ENCODE measurements at regions not wholly inside any gene's neighbourhood (a gene's known extent, or its start where the extent isn't known, plus 50 kb on each side); places are given as distances from the start of the nearest gene placed in this dataset.

DNA sequence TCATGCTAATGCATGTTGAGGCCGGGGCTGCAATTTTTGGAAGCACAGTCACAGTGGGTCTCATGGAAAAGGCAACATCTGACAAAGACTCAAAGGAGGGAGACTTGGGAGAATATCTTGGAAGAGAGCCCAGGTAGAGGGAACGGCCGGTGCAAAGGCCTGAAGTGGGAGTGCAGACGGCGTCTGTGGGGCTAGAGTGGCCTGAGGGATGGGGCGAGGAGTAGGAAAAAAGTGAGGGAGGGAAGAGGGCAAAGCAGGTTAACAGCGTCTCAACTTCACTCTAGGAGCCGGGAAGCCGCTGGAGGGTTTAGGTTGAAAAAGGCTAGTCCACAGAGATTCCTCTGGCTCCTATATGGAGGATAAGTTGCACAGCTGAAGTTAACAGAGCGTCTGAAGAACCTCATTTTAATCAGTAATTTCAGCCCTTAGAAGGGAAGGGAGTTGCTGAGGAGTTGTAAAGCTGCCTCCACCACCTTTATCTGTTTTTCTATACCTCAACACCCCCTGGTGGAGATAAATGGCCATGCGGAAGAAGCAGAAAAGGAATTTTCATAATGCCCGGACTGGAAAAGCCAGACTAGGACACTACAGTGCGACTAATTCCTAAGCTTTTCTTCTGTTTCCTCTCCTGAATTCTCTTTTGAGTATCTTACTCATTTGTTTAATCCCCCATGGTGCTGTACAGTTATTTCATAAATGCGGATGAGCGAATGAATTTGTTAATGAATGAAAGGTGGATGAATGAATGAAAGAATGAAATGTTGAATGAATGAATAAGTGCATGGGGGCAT, 78.7 kb upstream of the ZNF281 start:
- H3K4me3 ChIP-seq (ENCODE audit: low read depth in 2 of 2, low read length in 1 of 2): no peak overlapping the region
- no peak overlapping the region; the same call in 1 of the 2 replicates for H2AFZ ChIP-seq (ENCODE audit: low read depth)
- no peaks in the 10 kb centered on the region for H3K79me2 ChIP-seq (ENCODE audit: insufficient read depth)
- H3K27me3 ChIP-seq (ENCODE audit: insufficient read depth): no peaks in the 10 kb centered on the region
- no peaks in the 10 kb centered on the region for H3K9me2 ChIP-seq
- CTCF ChIA-PET: interaction anchor here (0.6 to 5.4 kb wide), 43 partner anchors 11 to 811 kb away, joined by 3 to 41 read pairs (median 4); no protein-coding TSS in a partner anchor
- TF ChIP-seq MEF2A (IDR thresholded peaks at IDR 0.05; ENCODE audit: borderline replicate concordance, low read depth) (no peak), RAD21 (IDR thresholded peaks at IDR 0.05; ENCODE audit: low read length) (peak; percentile 96), EZH2phosphoT487 (IDR thresholded peaks at IDR 0.05; ENCODE audit: borderline replicate concordance, low read depth) (no peak), NFIC (IDR thresholded peaks at IDR 0.05; ENCODE audit: borderline replicate concordance) (no peak), NRF1 (IDR thresholded peaks at IDR 0.05; ENCODE audit: low read depth, low read length) (peak; percentile 30; the same call in 1 of the 2 replicates), SMC3 (IDR thresholded peaks at IDR 0.05; ENCODE audit: low read depth, low read length) (peak; percentile 98), RFX5 (IDR thresholded peaks at IDR 0.05; ENCODE audit: low read length) (0 out of 2 replicates have a peak, but pooled peaks have one; percentile 48), ELF1 (IDR thresholded peaks at IDR 0.05) (peak; percentile 32; the same call in 1 of the 2 replicates)
- TF ChIP-seq, protein P1, sequence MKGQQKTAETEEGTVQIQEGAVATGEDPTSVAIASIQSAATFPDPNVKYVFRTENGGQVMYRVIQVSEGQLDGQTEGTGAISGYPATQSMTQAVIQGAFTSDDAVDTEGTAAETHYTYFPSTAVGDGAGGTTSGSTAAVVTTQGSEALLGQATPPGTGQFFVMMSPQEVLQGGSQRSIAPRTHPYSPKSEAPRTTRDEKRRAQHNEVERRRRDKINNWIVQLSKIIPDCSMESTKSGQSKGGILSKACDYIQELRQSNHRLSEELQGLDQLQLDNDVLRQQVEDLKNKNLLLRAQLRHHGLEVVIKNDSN (IDR thresholded peaks at IDR 0.05; ENCODE audit: borderline replicate concordance, low read depth): no peak
- TF ChIP-seq, protein P2, sequence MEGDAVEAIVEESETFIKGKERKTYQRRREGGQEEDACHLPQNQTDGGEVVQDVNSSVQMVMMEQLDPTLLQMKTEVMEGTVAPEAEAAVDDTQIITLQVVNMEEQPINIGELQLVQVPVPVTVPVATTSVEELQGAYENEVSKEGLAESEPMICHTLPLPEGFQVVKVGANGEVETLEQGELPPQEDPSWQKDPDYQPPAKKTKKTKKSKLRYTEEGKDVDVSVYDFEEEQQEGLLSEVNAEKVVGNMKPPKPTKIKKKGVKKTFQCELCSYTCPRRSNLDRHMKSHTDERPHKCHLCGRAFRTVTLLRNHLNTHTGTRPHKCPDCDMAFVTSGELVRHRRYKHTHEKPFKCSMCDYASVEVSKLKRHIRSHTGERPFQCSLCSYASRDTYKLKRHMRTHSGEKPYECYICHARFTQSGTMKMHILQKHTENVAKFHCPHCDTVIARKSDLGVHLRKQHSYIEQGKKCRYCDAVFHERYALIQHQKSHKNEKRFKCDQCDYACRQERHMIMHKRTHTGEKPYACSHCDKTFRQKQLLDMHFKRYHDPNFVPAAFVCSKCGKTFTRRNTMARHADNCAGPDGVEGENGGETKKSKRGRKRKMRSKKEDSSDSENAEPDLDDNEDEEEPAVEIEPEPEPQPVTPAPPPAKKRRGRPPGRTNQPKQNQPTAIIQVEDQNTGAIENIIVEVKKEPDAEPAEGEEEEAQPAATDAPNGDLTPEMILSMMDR (IDR thresholded peaks at IDR 0.05): peak; percentile 94
- peak; percentile 73 for DNase-seq
- H3K4me2 ChIP-seq: no peak overlapping the region
- H3K36me3 ChIP-seq (replicated peaks in 1 of 2; ENCODE audit: control insufficient read depth in 1 of 2, insufficient read depth in 2 of 2, low read length in 1 of 2): no peaks in the 10 kb centered on the region
- H3F3A ChIP-seq (replicated peaks; ENCODE audit: insufficient read depth): peaks cover 6% of the 10 kb centered on the region
- H3K9me3 ChIP-seq: no peaks in the 10 kb centered on the region
- peaks cover 2 to 4% of the 10 kb centered on the region in 2 experiments; a peak in 3 of 4 replicates for H3K4me1 ChIP-seq (ENCODE audit: control insufficient read depth in 1 of 2, insufficient read depth in 2 of 2, low read depth in 1 of 2, low read length in 1 of 2)
- no peaks in the 10 kb centered on the region for H4K20me1 ChIP-seq (ENCODE audit: insufficient read depth)
- POLR2A ChIA-PET: no interaction called here
- no peak overlapping the region for H3K27ac ChIP-seq (ENCODE audit: low read depth in 2 of 2, low read length in 1 of 2)
- WGBS (ENCODE audit: low lambda C conversion rate): 35% methylated on average over 15 of the region's 15 CpGs
- H3K9ac ChIP-seq: no peak overlapping the region

DNA sequence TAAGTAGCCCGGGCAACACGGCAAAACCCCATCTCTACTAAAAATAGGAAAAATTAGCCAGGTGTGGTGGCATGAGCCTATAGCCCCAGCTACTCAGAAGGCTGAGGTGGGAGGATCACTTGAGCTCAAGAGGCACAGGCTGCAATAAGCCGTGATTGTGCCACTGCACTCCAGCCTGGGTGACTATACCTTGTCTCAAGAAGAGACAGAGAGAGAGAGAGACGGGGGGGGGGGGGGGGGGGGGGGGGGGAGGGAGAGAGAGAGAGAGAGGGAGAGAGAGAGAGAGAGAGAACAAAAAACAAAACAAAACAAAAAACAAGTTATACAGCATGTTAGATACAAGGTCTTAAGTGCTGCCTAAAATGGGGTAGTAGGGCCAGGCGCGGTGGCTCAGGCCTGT, 77.8 kb upstream of the ZNF281 start:
- ChIA-PET POLR2A (no interaction called here), CTCF (interaction anchor here (0.8 to 5.4 kb wide), 7 partner anchors 12 to 802 kb away, joined by 3 to 34 read pairs (median 6); no protein-coding TSS in a partner anchor)
- Histone ChIP-seq H3K4me3 (ENCODE audit: low read depth in 2 of 2, low read length in 1 of 2) (no peak overlapping the region), H3K9me2 (no peaks in the 10 kb centered on the region), H3K4me1 (ENCODE audit: control insufficient read depth in 1 of 2, insufficient read depth in 2 of 2, low read depth in 1 of 2, low read length in 1 of 2) (peaks cover 4 to 8% of the 10 kb centered on the region in 2 experiments; a peak in 3 of 4 replicates), H3K4me2 (no peak overlapping the region), H3K27ac (ENCODE audit: low read depth in 2 of 2, low read length in 1 of 2) (no peak overlapping the region), H3K9me3 (no peaks in the 10 kb centered on the region), H2AFZ (ENCODE audit: low read depth) (no peak overlapping the region), H3K9ac (no peak overlapping the region), H3F3A (replicated peaks; ENCODE audit: insufficient read depth) (peaks cover 6% of the 10 kb centered on the region), H4K20me1 (ENCODE audit: insufficient read depth) (no peaks in the 10 kb centered on the region), H3K27me3 (ENCODE audit: insufficient read depth) (no peaks in the 10 kb centered on the region), H3K36me3 (replicated peaks in 1 of 2; ENCODE audit: control insufficient read depth in 1 of 2, insufficient read depth in 2 of 2, low read length in 1 of 2) (no peaks in the 10 kb centered on the region), H3K79me2 (ENCODE audit: insufficient read depth) (no peaks in the 10 kb centered on the region)
- DNase-seq: no peak
- 84% methylated on average over 6 of the region's 6 CpGs for WGBS (ENCODE audit: low lambda C conversion rate)
- TF ChIP-seq RCOR1 (IDR thresholded peaks at IDR 0.05; ENCODE audit: low read length) (no peak), RXRA (IDR thresholded peaks at IDR 0.05; ENCODE audit: borderline replicate concordance, low read depth) (no peak), SMC3 (IDR thresholded peaks at IDR 0.05; ENCODE audit: low read depth, low read length) (no peak), GATA2 (CRISPR knock-in tag; IDR thresholded peaks at IDR 0.05) (no peak), POLR2AphosphoS5 (IDR thresholded peaks at IDR 0.05; ENCODE audit: low read depth, low read length) (no peak), FOXM1 (IDR thresholded peaks at IDR 0.05; ENCODE audit: low read depth) (no peak)
- TF ChIP-seq, protein P3, sequence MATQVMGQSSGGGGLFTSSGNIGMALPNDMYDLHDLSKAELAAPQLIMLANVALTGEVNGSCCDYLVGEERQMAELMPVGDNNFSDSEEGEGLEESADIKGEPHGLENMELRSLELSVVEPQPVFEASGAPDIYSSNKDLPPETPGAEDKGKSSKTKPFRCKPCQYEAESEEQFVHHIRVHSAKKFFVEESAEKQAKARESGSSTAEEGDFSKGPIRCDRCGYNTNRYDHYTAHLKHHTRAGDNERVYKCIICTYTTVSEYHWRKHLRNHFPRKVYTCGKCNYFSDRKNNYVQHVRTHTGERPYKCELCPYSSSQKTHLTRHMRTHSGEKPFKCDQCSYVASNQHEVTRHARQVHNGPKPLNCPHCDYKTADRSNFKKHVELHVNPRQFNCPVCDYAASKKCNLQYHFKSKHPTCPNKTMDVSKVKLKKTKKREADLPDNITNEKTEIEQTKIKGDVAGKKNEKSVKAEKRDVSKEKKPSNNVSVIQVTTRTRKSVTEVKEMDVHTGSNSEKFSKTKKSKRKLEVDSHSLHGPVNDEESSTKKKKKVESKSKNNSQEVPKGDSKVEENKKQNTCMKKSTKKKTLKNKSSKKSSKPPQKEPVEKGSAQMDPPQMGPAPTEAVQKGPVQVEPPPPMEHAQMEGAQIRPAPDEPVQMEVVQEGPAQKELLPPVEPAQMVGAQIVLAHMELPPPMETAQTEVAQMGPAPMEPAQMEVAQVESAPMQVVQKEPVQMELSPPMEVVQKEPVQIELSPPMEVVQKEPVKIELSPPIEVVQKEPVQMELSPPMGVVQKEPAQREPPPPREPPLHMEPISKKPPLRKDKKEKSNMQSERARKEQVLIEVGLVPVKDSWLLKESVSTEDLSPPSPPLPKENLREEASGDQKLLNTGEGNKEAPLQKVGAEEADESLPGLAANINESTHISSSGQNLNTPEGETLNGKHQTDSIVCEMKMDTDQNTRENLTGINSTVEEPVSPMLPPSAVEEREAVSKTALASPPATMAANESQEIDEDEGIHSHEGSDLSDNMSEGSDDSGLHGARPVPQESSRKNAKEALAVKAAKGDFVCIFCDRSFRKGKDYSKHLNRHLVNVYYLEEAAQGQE (IDR thresholded peaks at IDR 0.05; ENCODE audit: low read depth, low read length): no peak
- TF ChIP-seq, protein P4, sequence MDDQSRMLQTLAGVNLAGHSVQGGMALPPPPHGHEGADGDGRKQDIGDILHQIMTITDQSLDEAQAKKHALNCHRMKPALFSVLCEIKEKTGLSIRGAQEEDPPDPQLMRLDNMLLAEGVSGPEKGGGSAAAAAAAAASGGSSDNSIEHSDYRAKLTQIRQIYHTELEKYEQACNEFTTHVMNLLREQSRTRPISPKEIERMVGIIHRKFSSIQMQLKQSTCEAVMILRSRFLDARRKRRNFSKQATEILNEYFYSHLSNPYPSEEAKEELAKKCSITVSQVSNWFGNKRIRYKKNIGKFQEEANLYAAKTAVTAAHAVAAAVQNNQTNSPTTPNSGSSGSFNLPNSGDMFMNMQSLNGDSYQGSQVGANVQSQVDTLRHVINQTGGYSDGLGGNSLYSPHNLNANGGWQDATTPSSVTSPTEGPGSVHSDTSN (IDR thresholded peaks at IDR 0.05): no peak

All from SK-N-SH (cell line).